HG03280 (cell line): ENCODE measurements at regions not wholly inside any gene's neighbourhood (a gene's known extent, or its start where the extent isn't known, plus 50 kb on each side); places are given as distances from the start of the nearest gene placed in this dataset.
"Not testable (repeated sequence)": the region's sequence is repeated elsewhere in the genome, so short reads cannot be mapped to it uniquely, and the experiment has no call there.

Experiments used
- ATAC-seq: cut with Tn5 transposase; IDR thresholded peaks from one replicate; pipeline ENCODE4 v1.9.1; 2021; ENCODE audit warnings: mild to moderate bottlenecking, moderate library complexity; ENCODE audit not compliant: unreplicated experiment

- no peak for ATAC-seq
These were observed 303.0 kb upstream of the KLF4 start for GRCh38 chr9:107792596-107792995.

GRCh38 chr9:107792006-107792405 lies 302.4 kb upstream of the KLF4 start:
- no peak for ATAC-seq

DNA sequence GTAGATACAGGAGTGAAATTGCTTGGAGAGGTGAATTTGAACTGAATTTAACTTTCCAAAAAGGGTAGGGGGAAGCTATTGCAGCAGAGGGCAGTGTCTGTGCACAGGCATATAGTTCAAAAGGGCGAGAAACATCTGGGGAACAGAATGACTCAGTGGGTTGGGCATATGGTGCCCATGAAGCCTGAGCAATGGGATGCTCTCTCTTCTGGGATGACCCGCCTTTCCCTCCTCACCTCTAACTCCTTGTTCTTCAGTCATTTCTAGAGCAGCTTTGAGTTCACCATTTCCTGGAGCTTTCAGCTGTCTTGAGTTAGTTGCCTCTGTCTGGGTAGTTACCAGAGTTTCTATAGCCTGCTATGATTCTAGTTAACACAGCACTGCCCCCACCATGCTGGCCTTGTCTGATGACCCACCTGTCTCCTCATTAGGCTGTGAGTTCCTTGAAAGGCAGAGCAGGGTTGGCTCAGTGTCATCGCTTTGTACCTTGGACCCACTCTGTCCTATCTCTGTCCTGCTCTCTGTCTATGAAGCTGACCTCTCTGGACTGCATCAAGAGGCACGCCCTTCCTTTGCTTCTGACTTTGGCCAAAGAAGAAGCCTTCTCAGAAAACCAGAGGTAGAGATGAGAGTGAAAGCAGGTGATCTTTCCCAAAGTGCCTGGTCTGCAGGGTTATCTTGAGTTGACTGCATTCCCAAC lies 299.6 kb upstream of the KLF4 start:
- no peak for ATAC-seq

- no peak for ATAC-seq
These were observed 297.0 kb upstream of the KLF4 start for GRCh38 chr9:107786561-107786960.

- ATAC-seq: no peak
These were observed 294.8 kb upstream of the KLF4 start for GRCh38 chr9:107784235-107784958.

GRCh38 chr9:107782789-107783188 lies 293.2 kb upstream of the KLF4 start:
- no peak for ATAC-seq

GRCh38 chr9:107782381-107782780 lies 292.8 kb upstream of the KLF4 start:
- ATAC-seq: no peak

DNA sequence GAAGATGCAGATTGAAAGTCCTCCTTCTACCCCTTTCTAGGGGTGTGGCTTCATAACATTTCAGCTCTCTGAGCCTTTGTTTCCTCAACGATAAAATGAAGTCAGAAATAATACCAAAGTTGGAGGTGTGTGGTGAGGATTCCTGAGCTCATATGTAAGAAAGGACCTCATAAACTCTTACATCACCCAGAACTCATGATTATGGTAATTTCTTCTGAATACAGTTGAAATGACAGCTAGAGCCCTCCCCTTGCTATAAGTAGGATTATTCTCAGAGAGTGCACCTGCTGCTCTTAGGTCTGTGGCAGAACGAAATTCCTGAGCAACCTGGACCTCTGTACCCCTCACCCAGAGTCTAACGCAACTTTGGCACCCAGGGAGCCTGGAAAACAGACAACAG lies 291.4 kb upstream of the KLF4 start:
- no peak for ATAC-seq

- ATAC-seq: no peak
These were observed 290.2 kb upstream of the KLF4 start for GRCh38 chr9:107779731-107780130.

- ATAC-seq: no peak
These were observed 289.1 kb upstream of the KLF4 start for GRCh38 chr9:107778661-107779060.

GRCh38 chr9:107774099-107774498 lies 284.5 kb upstream of the KLF4 start:
- not testable (repeated sequence) for ATAC-seq

- no peak for ATAC-seq
These were observed 283.4 kb upstream of the KLF4 start for GRCh38 chr9:107772988-107773387.

DNA sequence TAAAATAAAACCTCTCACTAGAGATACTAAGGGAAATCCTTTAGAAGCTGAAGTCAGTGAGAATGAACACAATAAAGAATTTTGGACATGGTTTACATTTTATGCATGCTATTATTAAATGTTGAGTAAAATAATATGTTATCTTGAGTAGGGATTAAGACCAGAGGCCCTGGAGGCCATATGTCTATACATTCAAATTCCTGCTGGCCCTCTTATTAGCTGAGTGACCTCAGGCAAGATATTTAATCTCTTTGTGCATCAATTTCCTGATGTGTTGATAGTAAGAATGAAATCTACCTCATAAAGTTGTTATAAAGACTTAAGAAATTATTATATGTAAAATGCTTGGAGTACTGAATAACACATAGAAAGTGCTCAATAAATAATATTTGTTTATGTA lies 281.1 kb upstream of the KLF4 start:
- no peak for ATAC-seq

GRCh38 chr9:107768224-107768623 lies 278.7 kb upstream of the KLF4 start:
- ATAC-seq: no peak

GRCh38 chr9:107767711-107768110 lies 278.1 kb upstream of the KLF4 start:
- ATAC-seq: no peak

- not testable (repeated sequence) for ATAC-seq
These were observed 273.9 kb upstream of the KLF4 start for GRCh38 chr9:107763469-107763868.

DNA sequence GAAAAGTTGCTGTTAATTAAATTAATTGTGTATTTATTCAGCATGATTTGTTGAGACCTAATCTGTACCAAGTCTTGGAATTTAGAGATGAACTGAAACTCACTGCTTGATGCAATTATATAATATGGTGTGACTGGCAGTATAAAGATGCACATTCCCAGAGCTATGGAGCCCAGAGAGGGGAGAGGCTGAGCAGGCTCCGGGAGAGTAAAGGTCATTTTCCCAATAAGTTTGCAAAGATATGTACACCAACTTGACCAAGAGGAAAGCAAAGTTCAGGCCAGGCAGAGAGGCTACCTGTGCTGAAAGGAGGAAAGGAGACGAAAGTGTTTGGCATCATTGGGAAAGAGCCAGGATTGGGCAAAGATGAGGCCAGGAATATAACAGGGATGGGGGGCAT lies 271.7 kb upstream of the KLF4 start:
- ATAC-seq: no peak

- ATAC-seq: no peak
These were observed 271.1 kb upstream of the KLF4 start for GRCh38 chr9:107760469-107761242.

GRCh38 chr9:107759823-107760166 lies 270.2 kb upstream of the KLF4 start:
- ATAC-seq: no peak

- no peak for ATAC-seq
These were observed 269.6 kb upstream of the KLF4 start for GRCh38 chr9:107759009-107759822.

GRCh38 chr9:107756091-107756490 lies 266.5 kb upstream of the KLF4 start:
- ATAC-seq: no peak
